ENCODE measurements at regions not wholly inside any gene's neighbourhood (a gene's known extent, or its start where the extent isn't known, plus 50 kb on each side); places are given as distances from the start of the nearest gene placed in this dataset.

DNA sequence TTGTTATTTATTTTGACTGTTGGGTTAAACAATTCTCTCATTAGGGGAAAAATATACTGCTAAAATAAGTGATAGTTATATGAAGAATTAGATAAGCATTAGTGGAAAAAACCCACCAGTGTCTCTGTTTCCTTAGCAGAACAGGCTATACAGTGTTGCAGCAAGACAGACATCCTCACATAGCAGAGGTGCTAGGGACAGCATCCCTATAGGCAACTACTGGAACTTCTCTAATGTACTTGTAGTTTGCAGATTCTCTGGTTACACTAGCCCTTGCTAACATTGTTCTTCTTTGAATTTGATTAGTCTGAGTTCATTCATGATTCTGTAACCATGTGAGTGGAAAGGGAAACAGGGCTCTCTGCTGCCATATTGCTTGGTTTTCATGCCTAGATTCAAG, 661.8 kb upstream of the RGMB start:
- TF ChIP-seq, protein P1, sequence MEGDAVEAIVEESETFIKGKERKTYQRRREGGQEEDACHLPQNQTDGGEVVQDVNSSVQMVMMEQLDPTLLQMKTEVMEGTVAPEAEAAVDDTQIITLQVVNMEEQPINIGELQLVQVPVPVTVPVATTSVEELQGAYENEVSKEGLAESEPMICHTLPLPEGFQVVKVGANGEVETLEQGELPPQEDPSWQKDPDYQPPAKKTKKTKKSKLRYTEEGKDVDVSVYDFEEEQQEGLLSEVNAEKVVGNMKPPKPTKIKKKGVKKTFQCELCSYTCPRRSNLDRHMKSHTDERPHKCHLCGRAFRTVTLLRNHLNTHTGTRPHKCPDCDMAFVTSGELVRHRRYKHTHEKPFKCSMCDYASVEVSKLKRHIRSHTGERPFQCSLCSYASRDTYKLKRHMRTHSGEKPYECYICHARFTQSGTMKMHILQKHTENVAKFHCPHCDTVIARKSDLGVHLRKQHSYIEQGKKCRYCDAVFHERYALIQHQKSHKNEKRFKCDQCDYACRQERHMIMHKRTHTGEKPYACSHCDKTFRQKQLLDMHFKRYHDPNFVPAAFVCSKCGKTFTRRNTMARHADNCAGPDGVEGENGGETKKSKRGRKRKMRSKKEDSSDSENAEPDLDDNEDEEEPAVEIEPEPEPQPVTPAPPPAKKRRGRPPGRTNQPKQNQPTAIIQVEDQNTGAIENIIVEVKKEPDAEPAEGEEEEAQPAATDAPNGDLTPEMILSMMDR (IDR thresholded peaks at IDR 0.05; ENCODE audit: borderline replicate concordance) = no peak
- H3K27me3 ChIP-seq (ENCODE audit: low read depth) = no peaks in the 10 kb centered on the region
- no peak overlapping the region for H3K4me3 ChIP-seq
- H3K27ac ChIP-seq (replicated peaks) = no peak overlapping the region
- no peaks in the 10 kb centered on the region for H3K4me1 ChIP-seq
- intact Hi-C loops (cut with micrococcal nuclease) = no loop called here
- H3K9me3 ChIP-seq (replicated peaks) = peaks cover 8% of the 10 kb centered on the region
- no peaks in the 10 kb centered on the region for H3K36me3 ChIP-seq
- no peak for DNase-seq

DNA sequence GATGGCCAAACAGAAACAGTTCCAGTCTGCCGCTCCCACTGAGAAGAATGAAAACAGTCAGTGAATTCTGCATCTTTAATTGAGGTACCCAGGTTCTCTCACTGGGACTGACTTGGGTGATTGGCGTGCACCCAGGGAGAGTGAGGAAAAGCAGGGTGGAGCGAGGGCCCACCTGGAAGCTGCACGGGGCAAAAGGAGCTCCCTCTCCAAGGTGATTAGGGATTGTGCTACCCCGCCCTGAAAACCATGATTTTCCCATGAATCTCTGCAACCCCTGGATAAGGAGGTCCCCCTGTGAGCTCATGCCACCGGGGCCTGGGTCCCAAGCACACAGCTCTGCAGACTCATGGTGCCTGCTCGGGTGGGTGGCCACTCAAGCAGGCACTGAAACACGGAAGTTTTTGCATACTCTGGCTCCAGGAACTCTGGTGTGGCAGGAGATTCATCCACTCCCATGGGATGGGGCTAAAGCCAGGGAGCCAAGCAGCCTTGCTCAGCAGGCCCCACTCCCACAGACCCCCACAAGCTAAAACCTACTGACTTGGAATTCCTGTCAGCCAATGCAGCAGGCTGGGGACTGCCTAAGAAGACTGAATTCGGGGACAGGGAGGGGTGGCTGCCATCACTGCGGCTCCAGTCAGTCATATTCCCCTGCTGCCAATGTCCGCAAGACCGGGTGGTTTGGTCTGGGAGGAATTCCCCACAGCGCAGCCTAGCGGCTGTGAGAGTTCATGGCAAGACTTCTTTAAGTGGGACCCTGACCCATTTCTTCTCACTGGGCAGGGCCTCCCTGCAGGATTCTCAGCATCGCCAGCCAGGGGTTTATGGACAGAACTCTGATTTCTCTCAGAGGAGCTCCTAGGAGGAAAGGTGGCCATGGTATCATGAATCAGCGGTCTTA, 652.2 kb upstream of the RGMB start:
- Histone ChIP-seq H3K36me3 (no peaks in the 10 kb centered on the region), H3K4me3 (no peak overlapping the region), H3K27me3 (ENCODE audit: low read depth) (no peaks in the 10 kb centered on the region), H3K27ac (replicated peaks) (no peak overlapping the region), H3K4me1 (no peaks in the 10 kb centered on the region), H3K9me3 (replicated peaks) (peaks cover 9% of the 10 kb centered on the region)
- intact Hi-C loops (cut with micrococcal nuclease) = no loop called here
- TF ChIP-seq, protein P1 (IDR thresholded peaks at IDR 0.05; ENCODE audit: borderline replicate concordance) = no peak
- DNase-seq = no peak

DNA sequence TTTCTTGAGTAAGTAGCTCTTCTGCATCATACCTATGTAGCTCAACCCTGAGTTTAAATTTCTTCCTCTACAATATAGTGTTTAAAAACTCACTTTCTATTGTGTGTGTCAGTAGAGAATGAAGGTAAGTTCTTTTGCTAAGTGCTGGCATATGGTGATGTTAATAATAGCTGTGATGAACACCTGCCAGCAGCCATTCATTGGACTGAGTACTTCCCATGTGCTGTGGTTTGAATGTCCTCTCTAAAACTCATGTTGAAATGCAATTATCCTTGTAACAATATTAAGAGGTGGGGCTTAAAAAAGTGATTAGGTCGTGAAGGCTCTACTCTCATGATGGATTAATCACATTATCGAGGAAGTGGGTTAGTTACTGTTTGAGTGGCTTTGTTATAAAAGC, 645.2 kb upstream of the RGMB start:
- intact Hi-C loops (cut with micrococcal nuclease) = no loop called here
- H3K27me3 ChIP-seq (ENCODE audit: low read depth) = no peaks in the 10 kb centered on the region
- H3K4me1 ChIP-seq = no peaks in the 10 kb centered on the region
- no peak for DNase-seq
- H3K9me3 ChIP-seq (replicated peaks) = peaks cover 26% of the 10 kb centered on the region
- no peaks in the 10 kb centered on the region for H3K36me3 ChIP-seq
- TF ChIP-seq, protein P1 (IDR thresholded peaks at IDR 0.05; ENCODE audit: borderline replicate concordance) = no peak
- H3K4me3 ChIP-seq = no peak overlapping the region
- no peak overlapping the region for H3K27ac ChIP-seq (replicated peaks)

DNA sequence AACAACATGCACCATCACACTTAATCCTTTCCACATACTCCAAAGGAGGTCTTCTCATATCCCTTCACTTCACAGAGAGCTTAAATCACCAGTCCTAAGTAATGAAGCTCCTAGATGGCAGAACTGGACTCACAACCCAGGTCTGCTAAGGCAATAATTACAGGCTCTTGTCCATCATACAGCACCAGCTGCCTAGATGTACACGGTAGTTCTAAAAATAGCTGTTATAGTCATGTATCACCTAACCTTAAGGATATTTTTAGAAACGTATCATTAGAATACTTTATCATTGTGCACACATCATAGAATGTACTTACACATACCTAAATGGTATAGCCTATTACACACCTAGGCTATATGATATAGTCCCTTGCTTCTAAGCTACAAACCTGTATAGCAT, 644.6 kb upstream of the RGMB start:
- no peak overlapping the region for H3K27ac ChIP-seq (replicated peaks)
- no peak overlapping the region for H3K4me3 ChIP-seq
- DNase-seq = no peak
- H3K4me1 ChIP-seq = no peaks in the 10 kb centered on the region
- peaks cover 26% of the 10 kb centered on the region for H3K9me3 ChIP-seq (replicated peaks)
- no peaks in the 10 kb centered on the region for H3K27me3 ChIP-seq (ENCODE audit: low read depth)
- H3K36me3 ChIP-seq = no peaks in the 10 kb centered on the region
- intact Hi-C loops (cut with micrococcal nuclease) = no loop called here
- TF ChIP-seq, protein P1 (IDR thresholded peaks at IDR 0.05; ENCODE audit: borderline replicate concordance) = no peak

DNA sequence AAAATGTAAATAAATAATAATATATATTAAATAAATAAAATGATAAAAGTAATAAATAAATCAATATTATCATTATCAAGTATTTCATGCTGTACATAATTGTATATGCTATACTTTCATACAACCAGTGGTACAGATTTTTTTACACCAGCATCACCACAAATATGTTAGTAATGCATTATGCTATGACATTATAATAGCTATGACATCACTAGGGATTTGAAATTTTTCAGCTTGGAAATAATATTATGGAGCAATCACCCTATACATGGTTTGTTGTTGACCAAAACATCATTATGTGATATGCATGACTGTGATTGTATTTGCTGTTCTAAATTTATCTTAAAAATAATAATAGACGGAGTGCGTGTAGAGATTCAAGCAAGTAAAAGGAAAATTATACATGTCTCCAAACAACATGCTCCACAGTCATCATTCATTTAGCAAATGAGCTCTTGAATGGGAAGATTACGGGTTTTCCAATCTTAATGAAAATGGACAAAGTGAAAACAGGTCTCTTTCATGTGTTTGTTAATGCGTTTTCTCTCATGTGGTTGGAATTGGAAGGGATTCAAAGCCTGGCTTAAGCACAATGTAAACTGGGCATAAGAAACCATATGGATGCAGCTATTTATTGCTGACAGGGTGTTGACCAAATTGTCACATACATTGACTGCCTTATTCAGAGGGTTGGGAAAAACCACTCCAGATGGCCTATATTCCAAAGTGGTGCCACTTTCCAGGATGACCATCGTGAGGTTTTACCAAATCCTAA, 643.0 kb upstream of the RGMB start:
- TF ChIP-seq, protein P1 (IDR thresholded peaks at IDR 0.05; ENCODE audit: borderline replicate concordance) = no peak
- intact Hi-C loops (cut with micrococcal nuclease) = no loop called here

More for the DNA sequence above, 643.0 kb upstream of the RGMB start:
- H3K36me3 ChIP-seq = no peaks in the 10 kb centered on the region
- DNase-seq = no peak
- peaks cover 26% of the 10 kb centered on the region for H3K9me3 ChIP-seq (replicated peaks)
- H3K4me1 ChIP-seq = no peaks in the 10 kb centered on the region
- H3K27ac ChIP-seq (replicated peaks) = no peak overlapping the region
- H3K4me3 ChIP-seq = no peak overlapping the region
- H3K27me3 ChIP-seq (ENCODE audit: low read depth) = no peaks in the 10 kb centered on the region
